Erythroblast (primary cell): ENCODE measurements at regions not wholly inside any gene's neighbourhood (a gene's known extent, or its start where the extent isn't known, plus 50 kb on each side); places are given as distances from the start of the nearest gene placed in this dataset.

Experiments used
- GATA1 ChIP-seq: IDR thresholded peaks from 2 replicates; pipeline ENCODE4 v1.6.1; 2011; ENCODE audit warnings: low read depth, mild to moderate bottlenecking, control low read depth, low read length, moderate library complexity
- POLR2A ChIP-seq: IDR thresholded peaks from 2 replicates; pipeline ENCODE4 v1.6.1; 2011; ENCODE audit warnings: mild to moderate bottlenecking, low read length

DNA sequence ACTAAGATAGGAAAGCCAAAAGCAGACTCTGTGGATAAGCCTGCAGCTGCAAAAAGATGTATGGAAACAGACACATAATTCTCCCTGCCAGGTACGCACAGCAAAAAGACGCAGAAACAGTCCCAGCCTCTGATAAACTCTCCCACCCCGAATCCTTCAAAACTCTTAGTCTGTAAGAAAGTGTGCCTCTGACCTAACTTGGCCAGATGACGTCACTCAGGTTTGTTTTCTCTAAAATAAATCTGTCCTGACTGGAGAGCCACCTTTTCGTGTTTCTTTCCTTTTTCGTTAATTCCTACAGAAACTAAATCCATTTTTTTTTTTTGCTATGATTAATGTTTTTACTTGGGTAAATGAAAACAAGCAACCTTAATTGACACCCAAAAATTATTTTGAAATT, 793.8 kb downstream of the SORCS1 start:
- TF ChIP-seq POLR2A = no peak
- no peak for TF ChIP-seq GATA1
